ENCODE measurements at regions not wholly inside any gene's neighbourhood (a gene's known extent, or its start where the extent isn't known, plus 50 kb on each side); places are given as distances from the start of the nearest gene placed in this dataset.

DNA sequence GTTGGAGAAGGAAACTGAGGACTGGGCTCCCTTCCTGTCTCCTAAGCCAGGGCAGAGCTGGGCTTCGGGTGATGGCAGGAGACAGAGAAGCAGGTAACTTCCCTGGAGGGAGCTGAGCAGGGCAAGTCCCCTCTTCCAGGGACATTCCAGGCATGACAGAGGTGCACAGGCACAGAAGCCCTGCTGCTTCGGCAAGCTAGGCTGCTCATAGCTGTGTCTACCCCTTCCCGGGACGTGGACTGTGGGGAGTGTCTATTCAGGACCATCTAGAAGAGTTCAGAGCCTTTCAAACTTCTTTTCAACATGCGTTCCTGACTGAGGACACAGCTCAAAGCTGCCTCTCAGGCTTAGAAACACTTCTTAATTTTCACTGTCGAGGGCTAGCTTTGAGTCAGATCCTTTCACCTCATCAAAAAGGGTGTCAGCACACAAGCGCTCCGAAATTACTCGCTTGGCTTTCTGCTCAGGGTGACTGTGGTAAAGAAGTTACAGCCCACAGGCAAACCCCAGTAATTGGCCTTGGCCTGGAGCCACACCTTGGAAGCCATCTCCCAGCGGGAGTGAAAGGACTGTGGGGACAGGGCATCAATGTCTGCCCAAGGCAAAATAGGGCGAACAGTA lies 63.7 kb upstream of the STEAP1B start:
- peaks cover 10% of the 10 kb centered on the region for H3K4me1 ChIP-seq (ENCODE audit: control insufficient read depth, low read depth, low read length)
- peak overlapping the region; percentile 44 for H3K27ac ChIP-seq (ENCODE audit: low read depth, low read length)
- H3K4me2 ChIP-seq (ENCODE audit: low read length), result no peak overlapping the region
- H3K4ac ChIP-seq (ENCODE audit: low read depth, low read length), result peak overlapping the region; percentile 85
- WGBS (ENCODE audit: extremely low coverage, insufficient coverage, low lambda C conversion rate), result no CpG with 5 or more reads among the region's 11 CpGs
- no peak overlapping the region for H2BK15ac ChIP-seq (replicated peaks; ENCODE audit: low read depth)
- peak; percentile 77 for DNase-seq
- peak overlapping the region; percentile 77 for H3K56ac ChIP-seq (ENCODE audit: low read length)
- H3K79me2 ChIP-seq (ENCODE audit: control insufficient read depth, insufficient read depth, low read length), result no peaks in the 10 kb centered on the region
- no peak overlapping the region for H4K8ac ChIP-seq (ENCODE audit: low read depth, low read length)
- H3K27me3 ChIP-seq (ENCODE audit: insufficient read depth, low read length, poor library complexity), result no peaks in the 10 kb centered on the region
- no peak overlapping the region for H3K23ac ChIP-seq (ENCODE audit: low read length)
- no peak overlapping the region for H3K4me3 ChIP-seq (ENCODE audit: low read length)
- H2BK5ac ChIP-seq (ENCODE audit: low read length), result peak overlapping the region; percentile 43
- peak overlapping the region; percentile 85 for H3K18ac ChIP-seq (ENCODE audit: low read length)
- H3K79me1 ChIP-seq (ENCODE audit: low read length), result no peaks in the 10 kb centered on the region
- H3K9ac ChIP-seq (ENCODE audit: low read length), result peak overlapping the region; percentile 31
- no peak overlapping the region for H2BK120ac ChIP-seq (ENCODE audit: low read depth, low read length)
- H4K5ac ChIP-seq (ENCODE audit: low read length), result peak overlapping the region; percentile 37
- H3K36me3 ChIP-seq (ENCODE audit: control insufficient read depth, insufficient read depth, low read length), result no peaks in the 10 kb centered on the region
- H2AK5ac ChIP-seq (ENCODE audit: low read length), result peak overlapping the region; percentile 34

DNA sequence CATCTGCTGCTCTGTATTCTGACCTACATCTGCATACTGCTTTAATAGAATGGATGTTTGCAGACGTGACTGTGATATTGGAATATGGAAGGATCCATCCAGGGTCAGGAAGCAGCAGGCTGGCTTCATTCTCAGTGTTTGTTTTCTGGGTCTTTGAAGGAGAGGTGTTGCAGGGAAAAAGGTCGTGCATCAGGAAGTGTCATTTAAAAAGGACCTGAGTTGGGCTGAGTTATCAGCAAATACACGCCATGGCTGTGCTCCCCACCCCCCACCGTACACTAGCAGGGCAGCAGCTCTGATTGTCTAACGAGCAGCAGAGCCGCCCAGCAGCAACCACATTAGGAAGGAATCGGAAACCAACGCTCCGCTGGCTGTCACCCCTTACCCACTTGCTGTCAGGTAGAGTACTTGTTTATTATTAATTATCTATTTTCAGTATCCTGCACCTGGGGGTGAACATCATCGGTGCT lies 63.1 kb upstream of the STEAP1B start:
- no peaks in the 10 kb centered on the region for H3K36me3 ChIP-seq (ENCODE audit: control insufficient read depth, insufficient read depth, low read length)
- H3K9ac ChIP-seq (ENCODE audit: low read length), result peak overlapping the region; percentile 31
- peak overlapping the region; percentile 77 for H3K56ac ChIP-seq (ENCODE audit: low read length)
- no peak overlapping the region for H2AK5ac ChIP-seq (ENCODE audit: low read length)
- no peak overlapping the region for H4K8ac ChIP-seq (ENCODE audit: low read depth, low read length)
- H3K18ac ChIP-seq (ENCODE audit: low read length), result peak overlapping the region; percentile 85
- no peaks in the 10 kb centered on the region for H3K79me1 ChIP-seq (ENCODE audit: low read length)
- no peak for DNase-seq
- H3K4ac ChIP-seq (ENCODE audit: low read depth, low read length), result peak overlapping the region; percentile 85
- peaks cover 10% of the 10 kb centered on the region for H3K4me1 ChIP-seq (ENCODE audit: control insufficient read depth, low read depth, low read length)
- no peak overlapping the region for H2BK120ac ChIP-seq (ENCODE audit: low read depth, low read length)
- no peak overlapping the region for H2BK5ac ChIP-seq (ENCODE audit: low read length)
- no peak overlapping the region for H3K4me3 ChIP-seq (ENCODE audit: low read length)
- H3K23ac ChIP-seq (ENCODE audit: low read length), result no peak overlapping the region
- WGBS (ENCODE audit: extremely low coverage, insufficient coverage, low lambda C conversion rate), result no CpG with 5 or more reads among the region's 10 CpGs
- no peak overlapping the region for H4K5ac ChIP-seq (ENCODE audit: low read length)
- H3K27ac ChIP-seq (ENCODE audit: low read depth, low read length), result peak overlapping the region; percentile 44
- no peaks in the 10 kb centered on the region for H3K27me3 ChIP-seq (ENCODE audit: insufficient read depth, low read length, poor library complexity)
- H3K4me2 ChIP-seq (ENCODE audit: low read length), result no peak overlapping the region
- H3K79me2 ChIP-seq (ENCODE audit: control insufficient read depth, insufficient read depth, low read length), result no peaks in the 10 kb centered on the region
- no peak overlapping the region for H2BK15ac ChIP-seq (replicated peaks; ENCODE audit: low read depth)

DNA sequence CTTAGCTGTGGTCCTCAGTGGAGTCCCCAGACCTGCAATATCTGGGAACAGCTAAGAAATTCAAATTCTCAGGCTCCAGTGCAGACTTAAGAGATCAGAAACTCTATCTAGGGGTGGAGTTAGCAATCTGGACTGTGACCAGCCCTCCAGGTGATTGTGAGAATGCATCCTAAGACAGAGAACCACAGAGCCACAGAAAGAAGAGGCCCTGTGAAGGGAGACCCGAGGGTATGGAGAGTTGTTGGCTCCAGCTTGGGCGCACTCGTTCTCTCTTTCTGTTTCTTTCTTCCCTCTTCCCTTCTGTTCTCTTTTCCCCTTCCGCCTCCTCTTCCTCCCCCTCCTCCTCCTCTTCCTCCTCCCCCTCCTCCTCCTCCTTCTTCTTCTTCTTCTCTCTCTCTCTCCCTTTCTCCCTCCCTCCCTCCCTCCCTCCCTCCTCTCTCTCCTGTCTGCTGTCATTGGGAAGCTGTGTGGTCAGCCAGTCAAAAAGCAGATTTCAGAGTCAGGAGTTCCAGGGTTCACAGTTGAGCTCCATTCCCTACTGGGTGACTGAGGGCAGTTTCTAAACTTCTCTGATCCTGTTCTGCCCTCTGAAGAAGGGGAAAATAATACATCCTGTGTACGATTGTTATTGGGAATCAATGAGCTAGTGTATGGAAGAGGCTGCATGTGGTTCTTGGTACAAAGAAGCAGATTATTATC lies 62.1 kb upstream of the STEAP1B start:
- Histone ChIP-seq H3K79me1 (ENCODE audit: low read length) (no peaks in the 10 kb centered on the region), H4K5ac (ENCODE audit: low read length) (no peak overlapping the region), H3K56ac (ENCODE audit: low read length) (peak overlapping the region; percentile 82), H3K4me1 (ENCODE audit: control insufficient read depth, low read depth, low read length) (peaks cover 10% of the 10 kb centered on the region), H2AK5ac (ENCODE audit: low read length) (no peak overlapping the region), H3K4ac (ENCODE audit: low read depth, low read length) (peak overlapping the region; percentile 58), H3K18ac (ENCODE audit: low read length) (peak overlapping the region; percentile 94), H3K23ac (ENCODE audit: low read length) (no peak overlapping the region), H3K9ac (ENCODE audit: low read length) (peak overlapping the region; percentile 41), H2BK5ac (ENCODE audit: low read length) (peak overlapping the region; percentile 43), H3K4me2 (ENCODE audit: low read length) (no peak overlapping the region), H3K79me2 (ENCODE audit: control insufficient read depth, insufficient read depth, low read length) (no peaks in the 10 kb centered on the region), H2BK15ac (replicated peaks; ENCODE audit: low read depth) (no peak overlapping the region), H3K4me3 (ENCODE audit: low read length) (no peak overlapping the region), H3K36me3 (ENCODE audit: control insufficient read depth, insufficient read depth, low read length) (no peaks in the 10 kb centered on the region), H3K27me3 (ENCODE audit: insufficient read depth, low read length, poor library complexity) (no peaks in the 10 kb centered on the region), H4K8ac (ENCODE audit: low read depth, low read length) (no peak overlapping the region), H3K27ac (ENCODE audit: low read depth, low read length) (peak overlapping the region; percentile 74), H2BK120ac (ENCODE audit: low read depth, low read length) (peak overlapping the region; percentile 88)
- no CpG with 5 or more reads among the region's 5 CpGs for WGBS (ENCODE audit: extremely low coverage, insufficient coverage, low lambda C conversion rate)
- DNase-seq, result peak; percentile 71

GRCh38 chr7:22561321-22561811 lies 61.4 kb upstream of the STEAP1B start:
- Histone ChIP-seq H2AK5ac (ENCODE audit: low read length) (no peak overlapping the region), H4K5ac (ENCODE audit: low read length) (no peak overlapping the region), H4K8ac (ENCODE audit: low read depth, low read length) (no peak overlapping the region), H3K4me3 (ENCODE audit: low read length) (no peak overlapping the region), H3K4me2 (ENCODE audit: low read length) (no peak overlapping the region), H3K79me2 (ENCODE audit: control insufficient read depth, insufficient read depth, low read length) (no peaks in the 10 kb centered on the region), H3K56ac (ENCODE audit: low read length) (peak overlapping the region; percentile 82), H3K23ac (ENCODE audit: low read length) (no peak overlapping the region), H3K18ac (ENCODE audit: low read length) (peak overlapping the region; percentile 94), H3K4me1 (ENCODE audit: control insufficient read depth, low read depth, low read length) (peaks cover 10% of the 10 kb centered on the region), H2BK5ac (ENCODE audit: low read length) (peak overlapping the region; percentile 35), H3K27me3 (ENCODE audit: insufficient read depth, low read length, poor library complexity) (no peaks in the 10 kb centered on the region), H2BK15ac (replicated peaks; ENCODE audit: low read depth) (no peak overlapping the region), H3K79me1 (ENCODE audit: low read length) (no peaks in the 10 kb centered on the region), H2BK120ac (ENCODE audit: low read depth, low read length) (peak overlapping the region; percentile 48), H3K4ac (ENCODE audit: low read depth, low read length) (no peak overlapping the region), H3K27ac (ENCODE audit: low read depth, low read length) (peak overlapping the region; percentile 74), H3K9ac (ENCODE audit: low read length) (peak overlapping the region; percentile 51), H3K36me3 (ENCODE audit: control insufficient read depth, insufficient read depth, low read length) (no peaks in the 10 kb centered on the region)
- no CpG with 5 or more reads among the region's 13 CpGs for WGBS (ENCODE audit: extremely low coverage, insufficient coverage, low lambda C conversion rate)
- peak; percentile 97 for DNase-seq

GRCh38 chr7:22559829-22560489 lies 60.0 kb upstream of the STEAP1B start:
- no peaks in the 10 kb centered on the region for H3K36me3 ChIP-seq (ENCODE audit: control insufficient read depth, insufficient read depth, low read length)
- H3K23ac ChIP-seq (ENCODE audit: low read length), result no peak overlapping the region
- no peak overlapping the region for H3K4me2 ChIP-seq (ENCODE audit: low read length)
- H4K5ac ChIP-seq (ENCODE audit: low read length), result no peak overlapping the region
- no peak overlapping the region for H2BK120ac ChIP-seq (ENCODE audit: low read depth, low read length)
- H3K56ac ChIP-seq (ENCODE audit: low read length), result peak overlapping the region; percentile 17
- H3K4ac ChIP-seq (ENCODE audit: low read depth, low read length), result no peak overlapping the region
- no peak overlapping the region for H3K18ac ChIP-seq (ENCODE audit: low read length)
- H2BK5ac ChIP-seq (ENCODE audit: low read length), result peak overlapping the region; percentile 22
- no peak overlapping the region for H3K27ac ChIP-seq (ENCODE audit: low read depth, low read length)
- no peaks in the 10 kb centered on the region for H3K27me3 ChIP-seq (ENCODE audit: insufficient read depth, low read length, poor library complexity)
- H3K4me3 ChIP-seq (ENCODE audit: low read length), result no peak overlapping the region
- no peak overlapping the region for H3K9ac ChIP-seq (ENCODE audit: low read length)
- peaks cover 9% of the 10 kb centered on the region for H3K4me1 ChIP-seq (ENCODE audit: control insufficient read depth, low read depth, low read length)
- peak; percentile 93 for DNase-seq
- WGBS (ENCODE audit: extremely low coverage, insufficient coverage, low lambda C conversion rate), result no CpG with 5 or more reads among the region's 13 CpGs
- no peaks in the 10 kb centered on the region for H3K79me1 ChIP-seq (ENCODE audit: low read length)
- no peak overlapping the region for H2BK15ac ChIP-seq (replicated peaks; ENCODE audit: low read depth)
- H2AK5ac ChIP-seq (ENCODE audit: low read length), result no peak overlapping the region
- H4K8ac ChIP-seq (ENCODE audit: low read depth, low read length), result no peak overlapping the region
- no peaks in the 10 kb centered on the region for H3K79me2 ChIP-seq (ENCODE audit: control insufficient read depth, insufficient read depth, low read length)
